Mesendoderm (in vitro differentiated cells): ENCODE measurements at regions not wholly inside any gene's neighbourhood (a gene's known extent, or its start where the extent isn't known, plus 50 kb on each side); places are given as distances from the start of the nearest gene placed in this dataset.

Experiments used
- DNase-seq: peaks from one replicate; pipeline ENCODE4 v3.0.0; 2013
- H2AK5ac ChIP-seq: 2 replicates; pipeline ENCODE4 v1.6.1; 2013; ENCODE audit warnings: low read length, inconsistent platforms
- H2BK120ac ChIP-seq: 2 replicates; pipeline ENCODE4 v1.6.1; 2013; ENCODE audit warnings: low read depth, mild to moderate bottlenecking, low read length, moderate library complexity, mixed read lengths
- H2BK15ac ChIP-seq: replicated peaks from 2 replicates; pipeline ENCODE4 v1.6.1; 2013; ENCODE audit warnings: low read depth, mild to moderate bottlenecking, moderate library complexity
- H2BK5ac ChIP-seq: 2 replicates; pipeline ENCODE4 v1.6.1; 2013; ENCODE audit warnings: low read length, inconsistent platforms
- H3K18ac ChIP-seq: 2 replicates; pipeline ENCODE4 v1.6.1; 2013; ENCODE audit warnings: mild to moderate bottlenecking, low read length, mixed read lengths
- H3K23ac ChIP-seq: one replicate; pipeline ENCODE4 v1.6.1; 2013; ENCODE audit warnings: low read length
- H3K27ac ChIP-seq: 2 replicates; pipeline ENCODE4 v1.5.1; 2013; ENCODE audit warnings: low read depth, mild to moderate bottlenecking, inconsistent platforms, low read length, moderate library complexity
- H3K27me3 ChIP-seq: 2 replicates; pipeline ENCODE4 v1.6.1; 2013; ENCODE audit warnings: low read length, control low read depth, mild to moderate bottlenecking, inconsistent platforms; ENCODE audit not compliant: insufficient read depth, poor library complexity
- H3K36me3 ChIP-seq: 2 replicates; pipeline ENCODE4 v1.6.1; 2013; ENCODE audit warnings: low read length, inconsistent platforms; ENCODE audit not compliant: control insufficient read depth, insufficient read depth
- H3K4ac ChIP-seq: one replicate; pipeline ENCODE4 v1.6.1; 2013; ENCODE audit warnings: low read depth, mild to moderate bottlenecking, low read length, moderate library complexity
- H3K4me1 ChIP-seq: 2 replicates; pipeline ENCODE4 v1.6.1; 2013; ENCODE audit warnings: low read depth, low read length, inconsistent platforms; ENCODE audit not compliant: control insufficient read depth
- H3K4me2 ChIP-seq: 2 replicates; pipeline ENCODE4 v1.6.1; 2013; ENCODE audit warnings: low read length
- H3K4me3 ChIP-seq: 2 replicates; pipeline ENCODE4 v1.5.1; 2013; ENCODE audit warnings: mild to moderate bottlenecking, low read length
- H3K56ac ChIP-seq: one replicate; pipeline ENCODE4 v1.6.1; 2013; ENCODE audit warnings: low read length
- H3K79me1 ChIP-seq: 2 replicates; pipeline ENCODE4 v1.6.1; 2013; ENCODE audit warnings: low read length, inconsistent platforms
- H3K79me2 ChIP-seq: 2 replicates; pipeline ENCODE4 v1.6.1; 2013; ENCODE audit warnings: mild to moderate bottlenecking, low read length; ENCODE audit not compliant: control insufficient read depth, insufficient read depth
- H3K9ac ChIP-seq: 2 replicates; pipeline ENCODE4 v1.6.1; 2013; ENCODE audit warnings: low read length, inconsistent platforms
- H4K5ac ChIP-seq: one replicate; pipeline ENCODE4 v1.6.1; 2013; ENCODE audit warnings: low read length
- H4K8ac ChIP-seq: one replicate; pipeline ENCODE4 v1.6.1; 2013; ENCODE audit warnings: low read depth, mild to moderate bottlenecking, control low read depth, low read length, moderate library complexity
- WGBS: extraction: QIAGEN DNeasy Blood & Tissue Kit; methylation state at CpG from one replicate; pipeline ENCODE4 v1.1.7; 2013; ENCODE audit warnings: low lambda C conversion rate, missing lambda C conversion rate; ENCODE audit not compliant: insufficient coverage; ENCODE audit errors: extremely low coverage; 5-methylcytosine and 5-hydroxymethylcytosine counted together

GRCh38 chr18:78794071-78794430 lies 185.6 kb upstream of the SALL3 start:
- Histone ChIP-seq H3K79me2 (no peaks in the 10 kb centered on the region), H2AK5ac (no peak overlapping the region), H3K23ac (no peak overlapping the region), H4K5ac (no peak overlapping the region), H3K4me3 (no peak overlapping the region), H3K4ac (no peak overlapping the region), H2BK120ac (no peak overlapping the region), H3K36me3 (no peaks in the 10 kb centered on the region), H4K8ac (no peak overlapping the region), H3K9ac (no peak overlapping the region), H3K4me1 (no peaks in the 10 kb centered on the region), H3K27ac (no peak overlapping the region), H3K56ac (no peak overlapping the region), H2BK5ac (no peak overlapping the region), H3K27me3 (no peaks in the 10 kb centered on the region), H3K18ac (no peak overlapping the region), H2BK15ac (no peak overlapping the region), H3K79me1 (no peaks in the 10 kb centered on the region), H3K4me2 (no peak overlapping the region)
- no peak for DNase-seq
- WGBS = no CpG with 5 or more reads among the region's 7 CpGs

GRCh38 chr18:78796693-78797455 lies 182.7 kb upstream of the SALL3 start:
- H3K4me1 ChIP-seq = no peaks in the 10 kb centered on the region
- no peaks in the 10 kb centered on the region for H3K36me3 ChIP-seq
- no peak overlapping the region for H2BK15ac ChIP-seq
- no peak overlapping the region for H3K9ac ChIP-seq
- WGBS = no CpG with 5 or more reads among the region's 67 CpGs
- H3K23ac ChIP-seq = no peak overlapping the region
- no peak overlapping the region for H4K5ac ChIP-seq
- no peak overlapping the region for H3K56ac ChIP-seq
- H3K79me2 ChIP-seq = no peaks in the 10 kb centered on the region
- no peak overlapping the region for H2AK5ac ChIP-seq
- H3K27ac ChIP-seq = no peak overlapping the region
- H3K4me3 ChIP-seq = no peak overlapping the region
- no peaks in the 10 kb centered on the region for H3K79me1 ChIP-seq
- no peak overlapping the region for H2BK120ac ChIP-seq
- DNase-seq = no peak
- H4K8ac ChIP-seq = no peak overlapping the region
- no peak overlapping the region for H3K4me2 ChIP-seq
- no peaks in the 10 kb centered on the region for H3K27me3 ChIP-seq
- H3K4ac ChIP-seq = no peak overlapping the region
- no peak overlapping the region for H3K18ac ChIP-seq
- no peak overlapping the region for H2BK5ac ChIP-seq

GRCh38 chr18:78797499-78797898 lies 182.1 kb upstream of the SALL3 start:
- H2BK15ac ChIP-seq = no peak overlapping the region
- no peak overlapping the region for H2AK5ac ChIP-seq
- no peak overlapping the region for H3K4ac ChIP-seq
- no peak overlapping the region for H3K9ac ChIP-seq
- no peaks in the 10 kb centered on the region for H3K27me3 ChIP-seq
- H4K8ac ChIP-seq = no peak overlapping the region
- DNase-seq = no peak
- no peaks in the 10 kb centered on the region for H3K4me1 ChIP-seq
- H3K4me3 ChIP-seq = no peak overlapping the region
- H3K79me2 ChIP-seq = no peaks in the 10 kb centered on the region
- H3K36me3 ChIP-seq = no peaks in the 10 kb centered on the region
- H3K27ac ChIP-seq = no peak overlapping the region
- WGBS = no CpG with 5 or more reads among the region's 11 CpGs
- no peak overlapping the region for H3K18ac ChIP-seq
- no peaks in the 10 kb centered on the region for H3K79me1 ChIP-seq
- no peak overlapping the region for H3K23ac ChIP-seq
- no peak overlapping the region for H3K4me2 ChIP-seq
- H3K56ac ChIP-seq = no peak overlapping the region
- no peak overlapping the region for H2BK5ac ChIP-seq
- no peak overlapping the region for H2BK120ac ChIP-seq
- no peak overlapping the region for H4K5ac ChIP-seq

- H3K27ac ChIP-seq = no peak overlapping the region
- no peak overlapping the region for H4K5ac ChIP-seq
- no peak overlapping the region for H3K4ac ChIP-seq
- H3K56ac ChIP-seq = no peak overlapping the region
- H3K27me3 ChIP-seq = no peaks in the 10 kb centered on the region
- no peak for DNase-seq
- H3K9ac ChIP-seq = no peak overlapping the region
- no peaks in the 10 kb centered on the region for H3K79me1 ChIP-seq
- H3K36me3 ChIP-seq = no peaks in the 10 kb centered on the region
- no peak overlapping the region for H2BK15ac ChIP-seq
- no peak overlapping the region for H3K4me3 ChIP-seq
- no peaks in the 10 kb centered on the region for H3K4me1 ChIP-seq
- H2BK120ac ChIP-seq = no peak overlapping the region
- H4K8ac ChIP-seq = no peak overlapping the region
- H2AK5ac ChIP-seq = no peak overlapping the region
- no peaks in the 10 kb centered on the region for H3K79me2 ChIP-seq
- H2BK5ac ChIP-seq = no peak overlapping the region
- no peak overlapping the region for H3K18ac ChIP-seq
- H3K23ac ChIP-seq = no peak overlapping the region
- H3K4me2 ChIP-seq = no peak overlapping the region
- no CpG with 5 or more reads among the region's 29 CpGs for WGBS
Observed at GRCh38 chr18:78798402-78799175, 181.0 kb upstream of the SALL3 start.

- Histone ChIP-seq H2BK5ac (no peak overlapping the region), H2BK15ac (no peak overlapping the region), H3K27me3 (no peaks in the 10 kb centered on the region), H4K8ac (no peak overlapping the region), H2AK5ac (no peak overlapping the region), H3K4ac (no peak overlapping the region), H3K9ac (no peak overlapping the region), H3K4me1 (no peaks in the 10 kb centered on the region), H2BK120ac (no peak overlapping the region), H3K23ac (no peak overlapping the region), H3K56ac (no peak overlapping the region), H4K5ac (no peak overlapping the region), H3K36me3 (no peaks in the 10 kb centered on the region), H3K79me1 (no peaks in the 10 kb centered on the region), H3K18ac (no peak overlapping the region), H3K79me2 (no peaks in the 10 kb centered on the region), H3K4me3 (no peak overlapping the region), H3K4me2 (no peak overlapping the region), H3K27ac (no peak overlapping the region)
- no peak for DNase-seq
- WGBS = 100% methylated on average over 6 of the region's 29 CpGs
Observed at GRCh38 chr18:78799382-78800089, 180.1 kb upstream of the SALL3 start.
